ENCODE measurements at regions not wholly inside any gene's neighbourhood (a gene's known extent, or its start where the extent isn't known, plus 50 kb on each side); places are given as distances from the start of the nearest gene placed in this dataset.

DNA sequence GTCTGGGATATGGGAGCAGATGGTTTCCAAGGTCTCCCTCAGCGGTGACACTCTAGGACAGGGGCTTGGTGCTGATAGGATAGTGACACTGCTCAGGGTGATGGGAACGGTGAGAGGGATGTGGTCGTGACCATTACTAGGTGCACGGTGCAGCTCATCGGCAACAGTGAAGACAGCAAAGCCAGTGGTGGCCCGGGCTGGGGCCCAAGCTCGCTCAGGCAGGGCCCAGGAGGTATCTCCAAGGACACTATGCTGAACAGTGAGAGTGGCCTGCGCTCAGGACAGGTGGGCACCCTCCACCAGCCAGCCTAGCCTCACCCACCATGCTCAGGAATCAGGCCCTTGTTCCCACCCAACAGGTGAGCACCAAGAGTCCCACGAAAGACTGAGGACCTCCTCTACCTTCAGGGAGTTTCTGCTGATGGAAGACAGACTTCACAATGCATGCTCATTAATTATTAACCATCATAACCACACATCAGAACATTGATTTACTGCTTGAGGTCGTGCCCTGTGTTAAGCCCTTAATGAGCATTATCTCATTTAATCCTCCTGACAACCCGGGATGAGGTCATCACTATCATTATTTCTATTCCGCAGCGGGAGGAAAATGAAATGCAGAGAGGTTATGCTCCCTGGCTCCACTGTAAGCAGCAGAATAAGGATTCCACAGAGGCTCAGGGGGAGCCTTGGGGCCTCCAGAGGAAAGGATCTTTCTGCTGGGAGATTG, 269.4 kb downstream of the UACA start:
- TF ChIP-seq, protein P1, sequence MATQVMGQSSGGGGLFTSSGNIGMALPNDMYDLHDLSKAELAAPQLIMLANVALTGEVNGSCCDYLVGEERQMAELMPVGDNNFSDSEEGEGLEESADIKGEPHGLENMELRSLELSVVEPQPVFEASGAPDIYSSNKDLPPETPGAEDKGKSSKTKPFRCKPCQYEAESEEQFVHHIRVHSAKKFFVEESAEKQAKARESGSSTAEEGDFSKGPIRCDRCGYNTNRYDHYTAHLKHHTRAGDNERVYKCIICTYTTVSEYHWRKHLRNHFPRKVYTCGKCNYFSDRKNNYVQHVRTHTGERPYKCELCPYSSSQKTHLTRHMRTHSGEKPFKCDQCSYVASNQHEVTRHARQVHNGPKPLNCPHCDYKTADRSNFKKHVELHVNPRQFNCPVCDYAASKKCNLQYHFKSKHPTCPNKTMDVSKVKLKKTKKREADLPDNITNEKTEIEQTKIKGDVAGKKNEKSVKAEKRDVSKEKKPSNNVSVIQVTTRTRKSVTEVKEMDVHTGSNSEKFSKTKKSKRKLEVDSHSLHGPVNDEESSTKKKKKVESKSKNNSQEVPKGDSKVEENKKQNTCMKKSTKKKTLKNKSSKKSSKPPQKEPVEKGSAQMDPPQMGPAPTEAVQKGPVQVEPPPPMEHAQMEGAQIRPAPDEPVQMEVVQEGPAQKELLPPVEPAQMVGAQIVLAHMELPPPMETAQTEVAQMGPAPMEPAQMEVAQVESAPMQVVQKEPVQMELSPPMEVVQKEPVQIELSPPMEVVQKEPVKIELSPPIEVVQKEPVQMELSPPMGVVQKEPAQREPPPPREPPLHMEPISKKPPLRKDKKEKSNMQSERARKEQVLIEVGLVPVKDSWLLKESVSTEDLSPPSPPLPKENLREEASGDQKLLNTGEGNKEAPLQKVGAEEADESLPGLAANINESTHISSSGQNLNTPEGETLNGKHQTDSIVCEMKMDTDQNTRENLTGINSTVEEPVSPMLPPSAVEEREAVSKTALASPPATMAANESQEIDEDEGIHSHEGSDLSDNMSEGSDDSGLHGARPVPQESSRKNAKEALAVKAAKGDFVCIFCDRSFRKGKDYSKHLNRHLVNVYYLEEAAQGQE (IDR thresholded peaks at IDR 0.05; ENCODE audit: low read depth), result no peak
- TF ChIP-seq, protein P2, sequence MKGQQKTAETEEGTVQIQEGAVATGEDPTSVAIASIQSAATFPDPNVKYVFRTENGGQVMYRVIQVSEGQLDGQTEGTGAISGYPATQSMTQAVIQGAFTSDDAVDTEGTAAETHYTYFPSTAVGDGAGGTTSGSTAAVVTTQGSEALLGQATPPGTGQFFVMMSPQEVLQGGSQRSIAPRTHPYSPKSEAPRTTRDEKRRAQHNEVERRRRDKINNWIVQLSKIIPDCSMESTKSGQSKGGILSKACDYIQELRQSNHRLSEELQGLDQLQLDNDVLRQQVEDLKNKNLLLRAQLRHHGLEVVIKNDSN (IDR thresholded peaks at IDR 0.05), result no peak
- TF ChIP-seq NFIC (IDR thresholded peaks at IDR 0.05), result no peak
- TF ChIP-seq YY1 (IDR thresholded peaks at IDR 0.05; ENCODE audit: low read depth), result no peak
- no peak for TF ChIP-seq TEAD4 (IDR thresholded peaks at IDR 0.05)
- TF ChIP-seq EP300 (IDR thresholded peaks at IDR 0.05; ENCODE audit: borderline replicate concordance), result no peak

Measured in Ishikawa (cell line).